GM19372 (cell line): ENCODE measurements at regions not wholly inside any gene's neighbourhood (a gene's known extent, or its start where the extent isn't known, plus 50 kb on each side); places are given as distances from the start of the nearest gene placed in this dataset.
"Not testable (repeated sequence)": the region's sequence is repeated elsewhere in the genome, so short reads cannot be mapped to it uniquely, and the experiment has no call there.

Source experiments
- ATAC-seq: cut with Tn5 transposase; IDR thresholded peaks from one replicate; pipeline ENCODE4 v1.9.1; 2021; ENCODE audit warnings: mild to moderate bottlenecking, low read depth, moderate library complexity; ENCODE audit not compliant: unreplicated experiment

DNA sequence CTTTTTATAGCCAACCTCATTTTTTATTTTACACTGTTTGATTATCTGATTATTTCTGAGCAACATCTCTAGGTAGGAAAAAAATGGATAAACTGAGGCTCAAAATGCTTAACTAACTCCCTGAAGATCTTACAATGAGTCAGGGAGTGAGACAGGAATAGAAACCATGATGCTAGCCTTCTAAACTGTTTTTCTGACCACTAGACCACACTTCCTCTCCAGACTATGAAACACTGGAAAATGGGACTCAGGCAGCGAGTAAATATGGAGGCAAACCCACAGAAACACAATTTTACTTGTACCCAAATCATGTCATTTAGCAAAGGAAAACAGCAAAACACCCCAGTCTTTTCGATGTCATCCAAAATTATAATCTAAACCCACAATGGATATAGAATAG lies 129.9 kb upstream of the ANKH start:
- no peak for ATAC-seq

DNA sequence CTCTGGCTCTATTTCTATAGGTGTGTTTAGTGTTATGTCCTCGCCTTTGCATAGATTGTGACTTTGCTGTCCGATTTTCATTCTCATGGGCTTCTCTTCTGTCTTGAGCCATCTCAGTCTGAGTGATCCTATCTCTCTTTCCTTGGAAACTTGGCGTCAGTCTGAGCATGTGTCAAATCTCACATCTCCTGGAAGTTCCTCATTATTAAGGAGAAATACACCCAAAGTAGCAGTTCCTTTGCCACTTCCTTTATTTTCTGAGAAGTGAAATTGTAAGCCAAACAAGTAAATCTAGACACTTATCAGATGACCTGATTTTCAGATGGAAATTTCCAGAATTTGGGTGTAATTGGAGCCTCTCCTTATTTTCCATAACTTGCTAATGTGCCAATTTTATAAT lies 126.9 kb upstream of the ANKH start:
- ATAC-seq, result no peak

DNA sequence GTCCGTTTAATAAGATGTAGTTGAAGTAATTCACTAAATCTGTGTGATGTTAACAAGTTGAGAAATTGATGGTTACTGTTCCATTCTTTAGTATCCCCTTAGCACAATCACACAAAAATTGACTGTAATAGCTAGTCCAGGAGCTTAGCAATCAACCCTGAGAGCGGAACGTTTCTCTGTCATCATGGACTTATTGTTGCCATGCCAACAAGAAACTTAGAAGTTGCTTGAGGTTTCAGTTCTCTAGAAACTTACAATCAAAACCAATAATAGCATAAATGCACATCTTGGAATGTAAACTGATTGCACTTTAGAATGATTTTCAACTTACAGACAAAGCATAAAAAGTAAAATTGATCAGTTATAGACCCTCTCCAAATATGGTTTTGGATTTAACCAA lies 125.4 kb upstream of the ANKH start:
- ATAC-seq, result peak; percentile 88

DNA sequence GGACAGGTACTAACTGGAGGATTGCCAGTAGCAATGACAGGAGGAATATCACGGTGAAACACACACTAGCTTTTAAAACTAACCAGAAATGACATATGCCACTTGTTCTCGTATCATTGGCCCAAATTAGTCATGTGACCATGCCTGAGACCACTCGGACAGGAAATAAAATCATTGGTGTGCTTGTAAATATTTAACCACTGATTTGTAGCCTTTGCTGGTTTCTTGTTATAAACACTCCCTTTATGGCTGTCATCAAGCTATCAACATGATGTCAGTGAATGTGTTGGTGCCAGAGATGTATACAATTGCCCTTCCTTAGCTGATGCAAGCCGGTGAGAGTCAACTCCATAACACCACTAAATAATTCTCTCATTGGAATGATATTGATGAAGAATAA lies 123.7 kb upstream of the ANKH start:
- no peak for ATAC-seq

DNA sequence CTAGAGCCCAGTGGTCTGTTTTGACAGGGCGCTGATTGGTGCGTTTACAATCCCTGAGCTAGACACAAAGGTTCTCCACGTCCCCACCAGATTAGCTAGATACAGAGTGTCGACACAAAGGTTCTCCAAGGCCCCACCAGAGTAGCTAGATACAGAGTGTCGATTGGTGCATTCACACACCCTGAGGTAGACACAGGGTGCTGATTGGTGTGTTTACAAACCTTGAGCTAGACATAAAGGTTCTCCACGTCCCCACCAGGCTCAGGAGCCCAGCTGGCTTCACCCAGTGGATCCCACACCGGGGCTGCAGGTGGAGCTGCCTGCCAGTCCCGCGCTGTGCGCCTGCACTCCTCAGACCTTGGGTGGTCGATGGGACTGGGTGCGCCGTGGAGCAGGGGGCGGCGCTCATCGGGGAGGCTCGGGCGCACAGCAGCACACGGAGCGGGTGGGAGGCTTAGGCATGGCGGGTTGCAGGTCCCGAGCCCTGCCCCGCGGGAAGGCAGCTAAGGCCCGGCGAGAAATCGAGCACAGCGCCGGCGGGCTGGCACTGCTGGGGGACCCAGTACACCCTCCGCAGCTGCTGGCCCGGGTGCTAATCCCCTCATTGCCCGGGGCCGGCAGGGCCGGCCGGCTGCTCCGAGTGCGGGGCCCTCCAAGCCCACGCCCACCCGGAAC lies 122.0 kb upstream of the ANKH start:
- ATAC-seq, result not testable (repeated sequence)

DNA sequence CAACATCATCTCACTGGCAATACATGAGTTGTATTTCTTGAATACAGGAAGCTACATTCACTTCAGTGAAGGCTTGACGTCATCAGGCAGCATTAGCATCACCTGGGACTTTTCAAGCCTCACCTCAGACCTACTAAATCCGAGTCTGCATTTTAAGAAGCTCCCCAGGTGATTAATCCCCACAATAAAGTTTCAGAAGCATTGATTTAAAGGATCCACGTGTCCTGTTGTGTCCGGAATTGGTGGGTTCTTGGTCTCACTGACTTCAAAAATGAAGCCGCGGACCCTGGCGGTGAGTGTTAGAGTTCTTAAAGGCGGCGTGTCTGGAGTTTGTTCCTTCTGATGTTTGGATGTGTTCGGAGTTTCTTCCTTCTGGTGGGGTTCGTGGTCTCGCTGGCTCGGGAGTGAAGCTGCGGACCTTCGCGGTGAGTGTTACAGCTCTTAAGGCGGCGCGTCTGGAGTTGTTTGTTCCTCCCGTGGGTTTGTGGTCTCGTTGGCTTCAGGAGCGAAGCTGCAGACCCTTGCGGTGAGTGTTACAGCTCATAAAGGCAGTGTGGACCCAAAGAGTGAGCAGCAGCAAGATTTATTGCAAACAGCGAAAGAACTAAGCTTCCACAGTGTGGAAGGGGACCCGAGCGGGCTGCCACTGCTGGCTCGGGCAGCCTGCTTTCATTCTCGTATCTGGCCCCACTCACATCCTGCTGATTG lies 121.3 kb upstream of the ANKH start:
- not testable (repeated sequence) for ATAC-seq

DNA sequence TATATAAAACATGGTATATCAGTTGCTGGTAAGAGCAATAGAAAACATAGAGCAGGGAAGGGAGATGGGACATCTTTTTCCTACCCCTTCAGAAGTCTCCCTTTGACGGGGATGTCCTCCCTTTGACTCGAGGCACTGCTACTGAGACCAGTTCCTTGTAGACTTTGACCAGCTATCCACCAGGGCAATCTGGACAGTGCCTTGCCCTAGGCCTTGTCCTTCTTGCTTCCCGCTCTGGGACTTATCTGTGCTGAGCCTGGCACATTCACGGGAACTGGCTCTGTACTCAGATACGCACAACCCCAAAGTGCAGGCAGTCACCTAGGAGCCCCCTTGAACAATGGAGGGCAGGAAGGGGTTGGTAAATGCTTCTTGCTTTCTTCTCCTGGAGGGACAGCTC lies 116.6 kb upstream of the ANKH start:
- ATAC-seq, result no peak

DNA sequence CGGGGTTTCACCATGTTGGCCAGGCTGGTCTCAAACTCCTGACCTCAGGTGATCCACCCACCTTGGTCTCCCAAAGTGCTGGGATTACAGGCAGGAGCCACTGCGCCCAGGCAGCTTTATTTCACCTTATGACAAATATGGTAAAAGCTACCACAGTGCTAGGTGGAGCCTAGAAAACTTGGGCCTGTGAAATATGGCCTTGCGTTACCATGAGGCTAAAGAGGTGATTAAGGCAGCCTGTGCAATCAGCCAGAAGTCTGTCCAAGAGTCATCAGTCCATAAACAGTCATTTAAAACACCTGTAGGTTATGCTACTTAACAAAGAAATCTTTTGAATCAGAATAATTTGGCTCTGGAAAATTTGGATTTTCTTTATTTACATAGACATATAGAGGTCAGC lies 114.8 kb upstream of the ANKH start:
- ATAC-seq, result no peak

DNA sequence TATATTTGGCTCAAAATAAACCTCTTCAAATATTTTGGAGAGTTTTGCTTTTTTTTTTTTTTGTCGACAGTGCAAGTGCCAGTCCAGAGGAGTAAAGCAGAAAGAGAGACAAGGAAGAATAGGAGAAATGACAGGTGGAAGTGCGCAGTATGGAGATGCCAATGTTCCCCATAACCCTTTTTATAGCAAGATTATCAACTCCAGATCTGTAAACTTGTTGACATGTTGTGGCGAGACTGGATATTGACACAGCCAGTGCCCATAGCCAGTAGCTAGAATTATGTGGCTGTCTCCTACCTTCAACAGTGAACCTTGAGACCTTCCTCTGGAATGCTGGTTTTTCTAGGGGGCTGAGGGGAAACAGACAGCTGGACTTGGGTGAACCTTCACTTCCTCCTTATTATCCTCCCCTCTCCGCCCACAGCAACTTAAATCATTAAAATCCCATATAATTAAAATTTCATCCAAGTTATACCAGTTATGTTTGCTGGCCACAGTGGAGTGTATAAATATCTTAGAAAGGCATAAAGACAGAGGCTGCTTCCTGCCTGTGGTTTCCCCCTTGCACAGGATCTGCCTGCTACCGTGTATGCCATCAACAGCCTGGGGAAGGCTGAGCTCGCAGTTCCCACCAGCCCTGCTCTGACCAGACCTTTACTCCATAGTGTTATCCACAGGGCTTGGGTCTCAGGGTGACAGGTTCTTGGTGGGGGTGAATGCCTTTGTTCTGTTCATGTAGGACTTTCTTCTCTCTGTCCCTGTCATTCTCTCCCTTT lies 112.3 kb upstream of the ANKH start:
- ATAC-seq, result no peak

DNA sequence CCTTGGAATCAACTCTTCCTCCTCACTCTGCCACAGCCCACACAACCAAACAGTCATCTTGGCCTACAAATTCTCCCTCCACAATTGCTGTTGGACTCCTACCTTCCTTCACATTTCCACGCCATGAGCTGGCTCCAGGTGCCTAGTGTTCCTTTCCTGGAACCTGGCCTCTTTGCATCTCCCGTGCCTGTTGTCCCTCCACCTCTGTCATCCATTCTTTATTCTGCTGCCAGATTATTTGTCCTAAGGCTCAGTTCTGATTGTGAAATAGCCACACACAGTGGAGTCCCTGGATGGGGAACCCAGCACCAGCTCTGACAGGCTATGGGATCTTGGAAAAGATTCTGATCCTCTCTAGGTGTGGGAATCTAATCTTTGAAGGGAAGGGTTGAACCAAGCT lies 109.1 kb upstream of the ANKH start:
- no peak for ATAC-seq

DNA sequence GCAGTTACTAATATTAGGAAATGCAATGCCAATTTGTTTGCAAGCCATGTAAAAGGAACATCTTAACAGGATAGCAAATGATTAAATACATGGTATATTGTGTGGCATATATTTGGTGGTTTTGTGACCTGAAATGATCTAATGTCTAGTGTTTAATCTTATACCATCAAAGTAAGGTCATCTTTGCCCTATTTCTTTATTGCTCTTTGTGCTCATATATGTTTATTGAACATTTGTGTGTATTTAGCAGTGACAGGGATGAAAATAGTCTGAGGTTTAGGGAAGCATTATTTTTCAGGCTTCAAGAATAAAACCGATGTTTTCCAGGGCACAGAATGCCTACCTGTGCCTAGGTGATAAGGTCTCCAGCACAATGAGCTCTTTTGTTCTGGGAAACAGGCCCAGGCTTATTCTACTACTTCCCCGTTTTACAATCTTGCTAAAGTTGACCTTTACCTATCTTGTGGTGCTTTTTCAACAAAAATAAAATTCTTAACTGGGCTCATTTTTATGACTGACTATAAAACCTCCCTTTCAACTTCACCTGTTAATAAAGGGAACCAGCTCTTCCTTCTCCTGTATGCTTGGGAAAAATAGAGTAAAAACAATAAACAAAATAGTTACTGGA lies 105.6 kb upstream of the ANKH start:
- no peak for ATAC-seq

DNA sequence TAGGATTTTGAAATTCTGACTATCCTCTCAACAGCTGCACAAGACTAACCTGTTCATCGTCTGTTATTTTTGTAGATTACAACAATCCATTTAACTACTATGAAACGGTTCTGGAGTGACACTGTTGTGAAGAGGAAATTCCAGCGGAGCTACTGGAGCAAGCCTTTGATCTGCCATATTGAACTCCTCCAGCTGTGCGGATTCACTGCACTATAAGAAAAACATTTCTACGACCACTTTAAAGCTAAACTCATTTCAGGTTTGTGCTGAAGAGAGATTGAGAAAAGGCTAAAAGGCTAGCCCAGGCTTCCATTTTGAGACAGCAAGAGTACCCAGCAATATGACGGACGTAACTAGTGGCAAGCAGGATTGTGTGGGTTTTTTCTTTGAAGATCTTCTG lies 104.9 kb upstream of the ANKH start:
- ATAC-seq, result no peak

DNA sequence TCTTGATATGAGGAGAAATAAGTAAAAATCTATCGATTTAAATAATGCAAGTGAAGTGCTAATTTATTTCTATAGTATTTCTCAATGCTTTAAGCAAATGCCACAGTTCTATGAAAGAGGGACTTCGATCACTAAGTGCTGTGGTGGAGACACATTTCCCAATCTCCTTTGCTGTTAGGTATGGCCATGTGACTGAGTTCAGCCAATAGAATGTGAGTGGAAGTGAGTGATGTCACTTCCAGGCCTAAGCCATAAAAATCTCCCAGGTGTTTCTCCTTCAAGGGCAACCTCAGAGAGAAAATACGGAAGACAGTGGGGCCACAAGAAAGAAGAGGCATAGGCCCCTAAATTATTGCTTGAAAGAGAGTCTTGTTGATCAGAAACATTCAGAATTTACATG lies 100.3 kb upstream of the ANKH start:
- no peak for ATAC-seq

DNA sequence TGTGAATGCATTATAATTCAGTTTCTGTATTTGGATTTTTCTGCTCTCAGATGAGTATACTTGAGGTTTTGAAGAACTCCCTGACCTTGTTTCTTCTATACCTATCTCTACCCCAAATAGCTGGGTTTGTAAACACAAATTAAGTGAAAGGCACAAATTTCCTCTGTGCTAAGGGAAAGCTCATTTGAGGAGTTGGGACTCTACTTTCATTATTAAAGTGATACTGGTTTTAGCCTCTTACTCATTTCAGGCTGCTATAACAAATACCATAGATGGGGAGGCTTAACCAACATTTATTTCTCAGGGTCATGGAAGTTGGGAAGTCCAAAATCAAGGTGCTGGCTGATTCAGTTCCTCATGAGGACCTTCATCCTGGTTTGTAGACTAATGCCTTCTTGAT lies 97.2 kb upstream of the ANKH start:
- ATAC-seq, result no peak

DNA sequence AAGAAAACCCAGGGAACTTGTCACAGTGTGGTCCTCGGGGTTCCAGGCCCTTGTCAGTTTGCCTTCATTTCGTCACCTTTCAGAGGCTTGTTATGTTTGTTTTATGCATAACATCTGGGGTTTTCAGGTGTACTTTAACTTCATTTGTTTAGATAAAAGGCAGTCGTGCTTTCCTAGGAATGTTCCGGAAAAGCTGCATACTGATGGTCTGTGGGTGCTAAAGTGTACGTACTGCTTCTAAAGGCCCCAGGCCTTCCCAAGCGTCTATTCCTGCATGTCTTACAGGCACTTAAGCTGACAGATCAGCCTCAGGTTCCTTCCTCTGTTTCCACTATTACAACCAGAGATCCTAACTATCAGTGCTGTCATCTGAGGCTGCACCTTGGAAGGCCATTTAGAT lies 95.6 kb upstream of the ANKH start:
- ATAC-seq, result no peak

DNA sequence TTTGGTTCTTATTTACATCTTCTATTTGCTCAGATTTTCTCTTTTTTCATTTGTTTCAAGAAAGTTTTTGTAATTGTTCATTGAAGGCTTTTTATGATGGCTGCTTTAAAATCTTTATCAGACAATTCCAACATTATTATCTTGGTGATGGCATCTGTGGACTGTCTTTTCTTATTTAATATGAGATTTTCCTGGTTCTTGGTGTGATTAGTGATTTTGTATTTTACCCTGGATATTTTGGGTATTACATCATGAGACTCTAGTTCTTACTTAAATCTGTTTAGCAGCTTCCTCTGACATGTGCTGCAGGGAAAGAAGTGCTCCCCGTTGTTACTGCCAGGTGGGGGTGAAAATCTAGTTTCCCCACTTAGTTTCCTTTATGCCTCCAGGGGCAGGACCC lies 94.2 kb upstream of the ANKH start:
- ATAC-seq, result no peak

DNA sequence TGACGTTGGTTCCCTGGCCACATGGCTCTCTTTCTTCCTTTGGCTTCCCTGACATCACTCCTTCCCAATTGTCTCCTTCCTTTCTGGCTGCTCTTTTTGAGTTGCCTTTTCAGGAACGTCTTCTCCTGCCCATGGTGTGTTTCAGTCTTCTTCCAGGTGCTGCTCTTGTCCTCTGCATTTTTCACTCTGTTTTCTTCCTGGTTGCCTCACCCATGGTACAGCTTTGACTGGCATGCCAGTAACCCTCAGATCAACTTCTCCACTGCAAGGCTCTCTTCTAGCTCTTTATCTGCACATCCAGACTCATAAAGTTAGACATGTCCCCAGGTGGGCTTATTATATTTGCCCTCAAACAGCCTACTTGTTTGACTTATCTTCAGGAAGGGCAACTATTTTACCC lies 91.0 kb upstream of the ANKH start:
- ATAC-seq, result no peak

DNA sequence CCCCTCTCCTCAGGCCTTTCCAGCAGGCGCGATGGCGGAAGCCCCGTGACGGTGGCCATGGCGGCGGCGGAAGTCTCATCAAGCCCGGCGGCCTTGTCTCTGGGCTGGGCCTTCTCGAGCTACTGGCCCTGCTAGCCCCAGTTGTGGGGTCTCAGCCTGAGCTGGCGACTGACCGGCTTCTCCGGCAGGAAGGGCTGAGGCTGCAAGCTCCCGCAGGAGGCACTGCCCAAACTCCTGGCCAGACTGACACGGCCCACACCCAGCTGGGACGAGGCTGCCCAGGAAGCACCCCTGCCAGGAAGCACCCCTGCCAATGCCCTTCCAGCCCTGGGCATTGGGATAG lies 88.5 kb upstream of the ANKH start:
- no peak for ATAC-seq

DNA sequence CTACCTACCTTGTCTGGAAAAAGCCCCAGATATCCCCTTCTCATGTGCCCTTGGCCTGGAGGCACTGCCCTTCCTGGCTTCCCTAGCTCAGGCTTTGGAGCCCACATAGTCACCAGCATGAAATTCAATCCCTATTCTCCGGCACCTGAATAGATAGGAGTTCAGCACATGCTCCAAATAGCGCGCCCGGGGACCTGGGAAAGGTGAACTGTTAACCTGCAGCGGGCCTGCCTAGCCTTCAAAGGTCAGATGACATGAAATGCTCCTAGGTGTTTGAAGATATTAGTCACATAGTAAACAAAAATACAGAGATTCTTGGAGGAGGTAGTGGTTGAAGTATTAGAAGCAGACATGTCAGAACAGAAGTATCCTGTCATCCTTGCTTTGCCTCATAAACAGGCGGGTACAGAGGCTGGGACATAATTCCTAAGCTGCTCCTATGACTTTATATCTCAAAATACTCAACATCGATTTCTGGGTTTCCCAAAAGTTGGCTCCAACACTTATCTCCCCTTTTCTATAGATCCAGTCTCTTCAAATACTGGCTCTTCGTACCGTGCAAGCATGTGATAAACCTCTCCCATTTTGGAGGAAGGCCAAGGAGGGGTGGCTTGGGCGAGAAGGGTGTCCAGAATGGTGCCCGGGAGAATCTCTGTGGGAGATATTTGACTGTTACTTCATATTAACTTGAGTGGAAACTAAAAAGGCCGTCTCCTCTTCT lies 88.0 kb upstream of the ANKH start:
- ATAC-seq, result no peak

DNA sequence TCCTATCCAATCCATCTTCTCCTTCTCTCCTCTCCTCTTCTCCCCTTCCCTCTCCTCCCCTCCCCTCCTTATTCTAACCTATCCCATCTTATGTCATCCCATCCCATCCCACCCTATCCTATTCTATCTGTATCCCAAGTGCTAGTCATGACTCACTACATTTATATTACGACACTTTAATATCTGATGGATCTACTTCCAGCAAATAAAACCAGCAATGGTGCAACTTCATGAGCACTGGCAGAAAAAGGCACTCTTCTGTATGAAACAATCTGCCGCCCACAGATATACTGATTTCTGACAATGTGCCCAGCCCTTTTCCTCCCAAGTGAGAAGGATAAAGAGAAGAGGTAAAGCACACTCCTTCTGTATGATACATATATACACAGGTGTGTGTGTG lies 86.6 kb upstream of the ANKH start:
- ATAC-seq, result no peak
